ENCODE measurements at regions not wholly inside any gene's neighbourhood (a gene's known extent, or its start where the extent isn't known, plus 50 kb on each side); places are given as distances from the start of the nearest gene placed in this dataset.

DNA sequence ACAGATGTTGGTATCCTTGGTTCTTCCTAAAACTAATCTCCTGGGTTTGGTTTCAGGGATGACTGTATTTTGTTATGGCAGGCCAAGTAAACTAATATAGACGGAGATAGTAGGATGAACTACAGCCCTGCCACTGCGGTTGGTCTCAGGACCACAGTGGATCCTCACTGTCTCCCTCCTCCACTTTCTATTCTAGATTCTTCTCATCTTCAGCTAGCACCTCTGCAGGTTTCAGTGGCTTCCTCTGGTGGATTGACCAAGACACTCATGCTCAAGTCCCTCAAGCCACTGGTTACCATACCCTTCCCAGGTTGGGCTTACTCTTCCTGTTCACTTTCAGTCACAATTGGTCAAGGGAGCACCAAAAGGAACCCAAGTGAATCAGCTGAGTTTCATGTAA is 71.1 kb upstream of the CLDN18 start:
- TF ChIP-seq CTCF (IDR thresholded peaks at IDR 0.05; ENCODE audit: insufficient read depth, low read length, poor library complexity, severe bottlenecking) (no peak), EZH2phosphoT487 (conservative IDR thresholded peaks at IDR 0.05; ENCODE audit: low read length) (no peak)

Data from SU-DHL-6 (cell line).